ENCODE measurements at regions not wholly inside any gene's neighbourhood (a gene's known extent, or its start where the extent isn't known, plus 50 kb on each side); places are given as distances from the start of the nearest gene placed in this dataset.

- H3K27ac ChIP-seq (ENCODE audit: low read depth in 1 of 3, low read length in 2 of 3), result no peak overlapping the region
- DNase-seq (no peak), FAIRE-seq (no peak)
- no peaks in the 10 kb centered on the region for H3K36me3 ChIP-seq (ENCODE audit: control insufficient read depth in 3 of 3, insufficient read depth in 2 of 3, low read depth in 1 of 3, low read length in 3 of 3)
- WGBS, 3 donors, result 61 to 64% methylated on average over 2 of the region's 2 CpGs; no CpG with 5 or more reads in 1 of the 3 donors
- no peak overlapping the region for H3K4me3 ChIP-seq (ENCODE audit: low read depth in 1 of 3, low read length in 3 of 3)
- H3K9me3 ChIP-seq (ENCODE audit: control insufficient read depth in 2 of 2, insufficient read depth in 1 of 2, low read depth in 1 of 2, low read length in 1 of 2), result no peaks in the 10 kb centered on the region
- H3K4me1 ChIP-seq (ENCODE audit: control insufficient read depth in 3 of 3, insufficient read depth in 2 of 3, low read depth in 1 of 3, low read length in 2 of 3), result no peaks in the 10 kb centered on the region
- H3K27me3 ChIP-seq (ENCODE audit: control insufficient read depth in 3 of 3, insufficient read depth in 3 of 3, low read length in 3 of 3), result no peaks in the 10 kb centered on the region
Measured at GRCh38 chrY:21253455-21254248, 257.5 kb upstream of the RBMY1B start.

DNA sequence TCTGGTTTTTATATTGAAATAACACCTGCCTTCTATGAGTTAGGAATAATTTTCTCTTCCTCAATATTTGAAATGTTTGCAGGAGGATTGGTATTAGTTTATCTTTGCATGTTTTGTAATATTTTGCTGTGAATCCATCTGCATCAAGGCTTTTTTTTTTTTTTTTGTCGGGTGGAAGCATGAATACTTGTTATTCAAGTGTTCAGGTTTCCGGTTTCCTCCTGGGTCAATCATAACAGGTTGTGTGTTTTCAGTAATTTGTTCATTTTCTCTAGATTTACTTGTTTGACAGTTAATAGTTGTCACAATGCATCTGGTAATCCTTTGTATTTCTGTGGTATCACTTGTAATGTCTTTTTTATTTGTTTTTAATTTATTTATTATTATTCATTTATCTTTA lies 256.7 kb upstream of the RBMY1B start:
- DNase-seq, result no peak
- H3K36me3 ChIP-seq (ENCODE audit: control insufficient read depth in 3 of 3, insufficient read depth in 2 of 3, low read depth in 1 of 3, low read length in 3 of 3), result no peaks in the 10 kb centered on the region
- no peaks in the 10 kb centered on the region for H3K27me3 ChIP-seq (ENCODE audit: control insufficient read depth in 3 of 3, insufficient read depth in 3 of 3, low read length in 3 of 3)
- no peaks in the 10 kb centered on the region for H3K4me1 ChIP-seq (ENCODE audit: control insufficient read depth in 3 of 3, insufficient read depth in 2 of 3, low read depth in 1 of 3, low read length in 2 of 3)
- H3K4me3 ChIP-seq (ENCODE audit: low read depth in 1 of 3, low read length in 3 of 3), result no peak overlapping the region
- FAIRE-seq, result no peak
- H3K27ac ChIP-seq (ENCODE audit: low read depth in 1 of 3, low read length in 2 of 3), result no peak overlapping the region
- H3K9me3 ChIP-seq (ENCODE audit: control insufficient read depth in 2 of 2, insufficient read depth in 1 of 2, low read depth in 1 of 2, low read length in 1 of 2), result no peaks in the 10 kb centered on the region
- 17 to 35% methylated on average over 2 of the region's 2 CpGs; no CpG with 5 or more reads in 1 of the 3 donors for WGBS, 3 donors

DNA sequence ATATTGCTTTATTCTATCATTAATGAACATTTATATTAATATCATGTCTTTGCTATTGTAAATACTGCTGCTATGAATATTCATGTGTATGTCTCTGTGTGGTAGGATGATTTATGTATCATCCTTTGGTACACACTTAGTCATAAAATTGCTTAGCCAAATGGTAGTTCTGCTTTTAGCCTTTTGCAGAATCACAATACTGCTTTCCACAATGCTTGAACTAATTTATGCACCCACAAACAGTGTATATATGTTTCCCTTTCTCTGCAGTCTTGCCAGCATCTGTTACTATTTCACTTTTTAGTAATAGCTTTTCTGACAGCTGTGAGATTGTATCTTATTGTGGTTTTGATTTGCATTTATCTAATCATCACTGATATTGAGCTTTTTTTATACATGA lies 254.3 kb upstream of the RBMY1B start:
- H3K36me3 ChIP-seq (ENCODE audit: control insufficient read depth in 3 of 3, insufficient read depth in 2 of 3, low read depth in 1 of 3, low read length in 3 of 3), result no peaks in the 10 kb centered on the region
- peaks cover 0 to 3% of the 10 kb centered on the region in 2 donors for H3K9me3 ChIP-seq (ENCODE audit: control insufficient read depth in 2 of 2, insufficient read depth in 1 of 2, low read depth in 1 of 2, low read length in 1 of 2)
- no peaks in the 10 kb centered on the region for H3K4me1 ChIP-seq (ENCODE audit: control insufficient read depth in 3 of 3, insufficient read depth in 2 of 3, low read depth in 1 of 3, low read length in 2 of 3)
- no peak overlapping the region for H3K4me3 ChIP-seq (ENCODE audit: low read depth in 1 of 3, low read length in 3 of 3)
- FAIRE-seq (no peak), DNase-seq (no peak)
- H3K27ac ChIP-seq (ENCODE audit: low read depth in 1 of 3, low read length in 2 of 3), result no peak overlapping the region
- no peaks in the 10 kb centered on the region for H3K27me3 ChIP-seq (ENCODE audit: control insufficient read depth in 3 of 3, insufficient read depth in 3 of 3, low read length in 3 of 3)

- WGBS, 3 donors, result 44 to 59% methylated on average over 1 of the region's 1 CpG; no CpG with 5 or more reads in 1 of the 3 donors
Measured at GRCh38 chrY:21259707-21260106, 251.4 kb upstream of the RBMY1B start.

GRCh38 chrY:21260325-21260724 lies 250.8 kb upstream of the RBMY1B start:
- Histone ChIP-seq H3K4me3 (ENCODE audit: low read depth in 1 of 3, low read length in 3 of 3) (no peak overlapping the region), H3K9me3 (ENCODE audit: control insufficient read depth in 2 of 2, insufficient read depth in 1 of 2, low read depth in 1 of 2, low read length in 1 of 2) (peaks cover 0 to 3% of the 10 kb centered on the region in 2 donors), H3K27me3 (ENCODE audit: control insufficient read depth in 3 of 3, insufficient read depth in 3 of 3, low read length in 3 of 3) (no peaks in the 10 kb centered on the region), H3K36me3 (ENCODE audit: control insufficient read depth in 3 of 3, insufficient read depth in 2 of 3, low read depth in 1 of 3, low read length in 3 of 3) (no peaks in the 10 kb centered on the region), H3K4me1 (ENCODE audit: control insufficient read depth in 3 of 3, insufficient read depth in 2 of 3, low read depth in 1 of 3, low read length in 2 of 3) (no peaks in the 10 kb centered on the region), H3K27ac (ENCODE audit: low read depth in 1 of 3, low read length in 2 of 3) (no peak overlapping the region)
- DNase-seq (no peak), FAIRE-seq (no peak)
- 22 to 49% methylated on average over 4 of the region's 4 CpGs; no CpG with 5 or more reads in 1 of the 3 donors for WGBS, 3 donors

More at GRCh38 chrY:21259707-21260106, 251.4 kb upstream of the RBMY1B start:
- Histone ChIP-seq H3K4me1 (ENCODE audit: control insufficient read depth in 3 of 3, insufficient read depth in 2 of 3, low read depth in 1 of 3, low read length in 2 of 3) (no peaks in the 10 kb centered on the region), H3K27ac (ENCODE audit: low read depth in 1 of 3, low read length in 2 of 3) (no peak overlapping the region), H3K4me3 (ENCODE audit: low read depth in 1 of 3, low read length in 3 of 3) (no peak overlapping the region), H3K36me3 (ENCODE audit: control insufficient read depth in 3 of 3, insufficient read depth in 2 of 3, low read depth in 1 of 3, low read length in 3 of 3) (no peaks in the 10 kb centered on the region), H3K27me3 (ENCODE audit: control insufficient read depth in 3 of 3, insufficient read depth in 3 of 3, low read length in 3 of 3) (no peaks in the 10 kb centered on the region), H3K9me3 (ENCODE audit: control insufficient read depth in 2 of 2, insufficient read depth in 1 of 2, low read depth in 1 of 2, low read length in 1 of 2) (peaks cover 0 to 3% of the 10 kb centered on the region in 2 donors)
- no peak for DNase-seq
- FAIRE-seq, result no peak

- 52 to 65% methylated on average over 4 of the region's 4 CpGs; no CpG with 5 or more reads in 1 of the 3 donors for WGBS, 3 donors
- H3K4me3 ChIP-seq (ENCODE audit: low read depth in 1 of 3, low read length in 3 of 3), result no peak overlapping the region
- H3K36me3 ChIP-seq (ENCODE audit: control insufficient read depth in 3 of 3, insufficient read depth in 2 of 3, low read depth in 1 of 3, low read length in 3 of 3), result no peaks in the 10 kb centered on the region
- peaks cover 0 to 3% of the 10 kb centered on the region in 2 donors for H3K9me3 ChIP-seq (ENCODE audit: control insufficient read depth in 2 of 2, insufficient read depth in 1 of 2, low read depth in 1 of 2, low read length in 1 of 2)
- no peak for DNase-seq
- no peaks in the 10 kb centered on the region for H3K27me3 ChIP-seq (ENCODE audit: control insufficient read depth in 3 of 3, insufficient read depth in 3 of 3, low read length in 3 of 3)
- peak; percentile 62 for FAIRE-seq
- no peak overlapping the region for H3K27ac ChIP-seq (ENCODE audit: low read depth in 1 of 3, low read length in 2 of 3)
- no peaks in the 10 kb centered on the region for H3K4me1 ChIP-seq (ENCODE audit: control insufficient read depth in 3 of 3, insufficient read depth in 2 of 3, low read depth in 1 of 3, low read length in 2 of 3)
Measured at GRCh38 chrY:21261158-21261557, 250.0 kb upstream of the RBMY1B start.

GRCh38 chrY:21266751-21267150 lies 244.4 kb upstream of the RBMY1B start:
- H3K36me3 ChIP-seq (ENCODE audit: control insufficient read depth in 3 of 3, insufficient read depth in 2 of 3, low read depth in 1 of 3, low read length in 3 of 3), result no peaks in the 10 kb centered on the region
- no peaks in the 10 kb centered on the region for H3K27me3 ChIP-seq (ENCODE audit: control insufficient read depth in 3 of 3, insufficient read depth in 3 of 3, low read length in 3 of 3)
- H3K9me3 ChIP-seq (ENCODE audit: control insufficient read depth in 2 of 2, insufficient read depth in 1 of 2, low read depth in 1 of 2, low read length in 1 of 2), result no peaks in the 10 kb centered on the region
- no peak overlapping the region for H3K4me3 ChIP-seq (ENCODE audit: low read depth in 1 of 3, low read length in 3 of 3)
- DNase-seq (peak in 1 of 2 donors; percentile 75), FAIRE-seq (no peak)
- H3K27ac ChIP-seq (ENCODE audit: low read depth in 1 of 3, low read length in 2 of 3), result no peak overlapping the region
- no peaks in the 10 kb centered on the region for H3K4me1 ChIP-seq (ENCODE audit: control insufficient read depth in 3 of 3, insufficient read depth in 2 of 3, low read depth in 1 of 3, low read length in 2 of 3)

GRCh38 chrY:21267164-21267563 lies 244.0 kb upstream of the RBMY1B start:
- DNase-seq, result no peak
- H3K27ac ChIP-seq (ENCODE audit: low read depth in 1 of 3, low read length in 2 of 3), result no peak overlapping the region
- H3K4me3 ChIP-seq (ENCODE audit: low read depth in 1 of 3, low read length in 3 of 3), result no peak overlapping the region
- WGBS, 3 donors, result 6 to 70% methylated on average over 1 of the region's 1 CpG; no CpG with 5 or more reads in 1 of the 3 donors
- no peaks in the 10 kb centered on the region for H3K27me3 ChIP-seq (ENCODE audit: control insufficient read depth in 3 of 3, insufficient read depth in 3 of 3, low read length in 3 of 3)
- no peaks in the 10 kb centered on the region for H3K9me3 ChIP-seq (ENCODE audit: control insufficient read depth in 2 of 2, insufficient read depth in 1 of 2, low read depth in 1 of 2, low read length in 1 of 2)
- FAIRE-seq, result no peak
- no peaks in the 10 kb centered on the region for H3K36me3 ChIP-seq (ENCODE audit: control insufficient read depth in 3 of 3, insufficient read depth in 2 of 3, low read depth in 1 of 3, low read length in 3 of 3)
- no peaks in the 10 kb centered on the region for H3K4me1 ChIP-seq (ENCODE audit: control insufficient read depth in 3 of 3, insufficient read depth in 2 of 3, low read depth in 1 of 3, low read length in 2 of 3)

DNA sequence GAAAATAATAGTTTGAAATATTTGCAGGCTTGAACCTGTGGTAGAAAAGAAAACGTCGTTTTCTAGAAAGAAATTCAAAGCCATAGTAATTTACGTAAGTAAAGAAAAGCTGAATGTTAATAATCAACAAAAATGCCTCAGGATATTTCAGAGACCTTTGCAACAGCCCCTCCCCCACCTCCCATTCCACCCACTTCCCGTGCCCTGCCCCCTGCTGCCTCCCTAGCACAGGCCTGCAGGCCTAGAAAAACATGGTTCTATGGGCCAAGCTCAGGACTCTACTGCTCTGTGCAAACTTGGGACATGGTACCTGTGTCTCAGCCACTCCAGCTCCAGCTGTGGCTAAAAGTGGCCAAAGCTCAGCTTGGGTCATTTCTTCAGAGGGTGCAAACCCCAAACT lies 223.4 kb upstream of the RBMY1B start:
- WGBS, 3 donors, result 52 to 62% methylated on average over 3 to 4 of the region's 4 CpGs; no CpG with 5 or more reads in 1 of the 3 donors
- FAIRE-seq, result no peak
- no peak overlapping the region for H3K27ac ChIP-seq (ENCODE audit: low read depth in 1 of 3, low read length in 2 of 3)
- no peak overlapping the region for H3K4me3 ChIP-seq (ENCODE audit: low read depth in 1 of 3, low read length in 3 of 3)
- DNase-seq, result no peak
- no peaks in the 10 kb centered on the region for H3K9me3 ChIP-seq (ENCODE audit: control insufficient read depth in 2 of 2, insufficient read depth in 1 of 2, low read depth in 1 of 2, low read length in 1 of 2)
- H3K4me1 ChIP-seq (ENCODE audit: control insufficient read depth in 3 of 3, insufficient read depth in 2 of 3, low read depth in 1 of 3, low read length in 2 of 3), result no peaks in the 10 kb centered on the region
- no peaks in the 10 kb centered on the region for H3K27me3 ChIP-seq (ENCODE audit: control insufficient read depth in 3 of 3, insufficient read depth in 3 of 3, low read length in 3 of 3)
- H3K36me3 ChIP-seq (ENCODE audit: control insufficient read depth in 3 of 3, insufficient read depth in 2 of 3, low read depth in 1 of 3, low read length in 3 of 3), result no peaks in the 10 kb centered on the region

Data from small intestine (tissue), 7 donors.